Myocyte (in vitro differentiated cells): ENCODE measurements at regions not wholly inside any gene's neighbourhood (a gene's known extent, or its start where the extent isn't known, plus 50 kb on each side); places are given as distances from the start of the nearest gene placed in this dataset.

Experiments used
- DNase-seq: peaks from one replicate; pipeline ENCODE4 v3.0.0-alpha.2; 2012; ENCODE audit warnings: low read depth

DNA sequence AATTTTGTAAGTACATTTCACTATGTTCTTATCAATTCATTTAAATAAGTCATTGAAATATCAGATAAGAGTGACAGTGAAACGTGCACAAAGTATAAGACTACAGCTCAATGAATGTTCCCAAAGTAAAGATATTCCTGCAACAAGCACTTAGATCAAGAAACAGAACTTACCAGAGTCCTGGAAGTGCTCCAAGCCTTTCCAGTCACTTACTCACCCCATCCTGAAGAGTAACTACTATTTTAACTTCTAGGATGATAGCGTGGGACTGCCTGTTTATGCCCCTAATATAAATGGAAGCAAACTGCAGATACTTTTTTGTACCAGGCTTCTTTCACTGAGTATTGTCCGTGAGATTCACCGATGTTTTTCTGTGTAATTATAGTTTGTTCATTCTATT, 768.9 kb downstream of the SLC4A3 start:
- peak; percentile 60 for DNase-seq

GRCh38 chr2:220410296-220410695, 782.9 kb downstream of the SLC4A3 start:
- no peak for DNase-seq

- no peak for DNase-seq
Observed at GRCh38 chr2:220417503-220417902, 790.1 kb downstream of the SLC4A3 start.

GRCh38 chr2:220419647-220420046, 792.2 kb downstream of the SLC4A3 start:
- no peak for DNase-seq

DNA sequence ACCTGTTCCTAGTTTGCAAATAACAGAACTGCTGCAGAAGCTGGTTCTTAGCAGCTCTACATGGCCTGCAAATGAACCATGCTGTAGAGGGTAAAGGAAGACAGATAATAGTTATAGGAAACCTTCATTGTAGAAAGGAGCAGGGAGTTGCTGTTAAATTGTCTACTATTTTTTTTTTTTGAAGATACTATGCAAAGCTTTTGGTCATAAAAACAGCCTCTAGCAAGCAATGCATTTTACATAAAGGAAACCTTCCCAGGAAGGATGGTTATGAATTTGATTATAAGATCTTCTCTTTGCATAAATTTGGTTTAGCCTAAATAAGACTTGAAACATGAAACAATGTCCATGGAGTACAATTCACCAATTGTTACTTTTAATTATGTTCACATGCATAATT, 793.4 kb downstream of the SLC4A3 start:
- no peak for DNase-seq

DNA sequence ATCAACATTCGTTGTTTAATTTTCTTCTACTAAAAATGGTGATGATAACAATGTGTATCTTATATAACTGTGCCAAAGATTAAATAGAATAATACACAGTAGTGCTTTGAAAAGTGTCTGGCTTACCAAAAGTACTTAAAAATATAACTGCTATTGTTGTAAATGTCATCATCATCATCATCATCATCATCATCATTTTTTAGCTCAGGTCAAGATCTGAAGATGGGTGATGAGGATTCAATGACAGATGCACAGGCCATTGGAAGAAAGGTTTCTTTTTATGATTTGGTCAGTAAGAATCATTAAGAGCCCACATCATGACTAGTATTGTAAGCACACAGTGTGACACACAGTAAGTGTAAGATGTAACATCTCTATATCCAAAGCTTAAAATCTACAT, 795.2 kb downstream of the SLC4A3 start:
- DNase-seq = no peak

DNA sequence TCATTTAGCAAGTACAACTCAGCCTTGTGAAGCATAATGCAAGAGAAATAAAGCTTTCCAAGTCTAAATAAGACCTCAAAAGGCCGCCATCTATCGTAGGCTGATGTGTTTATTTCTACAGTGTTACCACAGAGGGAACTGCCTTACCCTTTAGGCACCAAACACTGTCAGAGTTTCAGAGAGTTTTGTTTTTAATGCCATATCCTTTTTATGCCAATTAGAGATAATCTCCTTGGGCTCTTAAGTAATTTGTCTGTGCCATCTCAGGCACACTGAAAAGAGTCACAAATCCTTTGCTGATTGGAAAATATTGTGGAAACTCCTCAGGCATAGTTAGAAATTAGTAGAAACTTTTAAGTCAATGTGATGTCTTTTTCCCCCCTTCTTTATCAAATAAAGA, 797.1 kb downstream of the SLC4A3 start:
- DNase-seq = no peak

- no peak for DNase-seq
Observed at GRCh38 chr2:220432645-220433044, 805.2 kb downstream of the SLC4A3 start.

- no peak for DNase-seq
Observed at GRCh38 chr2:220433131-220433530, 805.7 kb downstream of the SLC4A3 start.

- DNase-seq = no peak
Observed at GRCh38 chr2:220434385-220434784, 807.0 kb downstream of the SLC4A3 start.

DNA sequence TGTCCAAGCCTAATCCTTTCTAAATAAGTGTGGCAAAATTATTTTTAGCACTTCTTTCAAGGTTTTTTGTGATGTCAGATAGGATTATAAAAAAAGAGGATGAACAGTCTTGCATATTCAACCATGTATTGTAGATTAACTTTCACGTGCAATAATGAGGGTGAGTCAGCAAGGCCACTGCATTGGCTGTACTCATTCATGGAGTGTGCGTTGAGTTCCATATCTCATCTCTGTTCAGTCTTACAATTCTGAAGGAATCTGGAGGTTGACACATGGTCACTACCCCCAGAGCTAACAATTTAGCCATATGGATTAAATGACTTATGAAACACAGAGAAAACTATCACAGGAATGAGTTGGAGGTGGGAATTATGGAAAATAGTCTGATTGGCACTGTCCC, 810.5 kb downstream of the SLC4A3 start:
- no peak for DNase-seq

- no peak for DNase-seq
Observed at GRCh38 chr2:220440731-220441130, 813.3 kb downstream of the SLC4A3 start.

- DNase-seq = no peak
Observed at GRCh38 chr2:220441404-220441803, 814.0 kb downstream of the SLC4A3 start.

DNA sequence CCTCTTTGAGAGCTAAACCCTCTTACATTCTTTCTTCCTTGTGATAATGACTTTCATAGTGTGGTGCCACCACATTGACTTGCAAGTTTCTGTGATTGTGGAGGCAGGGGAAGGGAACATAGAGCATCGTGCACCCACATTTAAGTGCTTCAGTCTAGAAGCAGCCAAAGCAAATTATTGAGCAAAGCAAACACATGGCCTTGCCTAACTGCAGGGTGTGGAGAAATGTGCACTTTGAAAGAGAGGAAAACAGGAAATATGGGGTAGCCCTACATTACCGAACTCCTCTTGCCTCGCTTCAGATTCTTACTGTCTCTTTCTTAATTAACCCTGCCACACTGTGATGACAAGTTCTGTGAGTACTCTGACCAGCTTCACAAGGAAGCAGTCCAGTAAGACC, 814.6 kb downstream of the SLC4A3 start:
- DNase-seq = no peak

GRCh38 chr2:220445429-220446105, 818.1 kb downstream of the SLC4A3 start:
- DNase-seq = peak; percentile 18

DNA sequence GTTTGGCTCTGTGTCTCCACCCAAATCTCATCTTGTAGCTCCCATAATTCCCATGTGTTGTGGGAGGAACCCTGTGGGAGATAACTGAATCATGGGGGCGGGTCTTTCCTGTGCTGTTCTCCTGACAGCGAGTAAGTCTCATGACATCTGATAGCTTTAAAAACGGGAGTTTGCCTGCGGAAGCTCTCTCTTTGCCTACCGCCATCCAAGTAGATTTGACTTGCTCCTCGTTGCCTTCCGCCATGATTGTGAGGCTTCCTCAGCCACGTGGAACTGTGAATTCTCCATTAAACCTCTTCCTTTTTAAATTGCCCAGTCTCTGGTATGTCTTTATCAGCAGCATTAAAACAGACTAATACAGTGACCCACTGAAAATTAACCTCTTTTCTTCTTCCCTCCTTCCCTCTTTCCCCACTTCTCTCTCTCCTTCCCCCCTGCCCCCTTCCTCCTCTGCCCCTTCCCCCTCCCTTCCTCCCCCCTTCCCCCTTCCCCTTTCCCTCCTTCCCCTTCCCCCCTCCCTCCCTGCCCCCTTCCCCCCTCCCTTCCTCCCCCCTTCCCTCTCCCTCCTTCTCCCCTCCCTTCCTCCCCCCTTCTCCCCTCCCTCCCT, 818.8 kb downstream of the SLC4A3 start:
- DNase-seq = no peak

DNA sequence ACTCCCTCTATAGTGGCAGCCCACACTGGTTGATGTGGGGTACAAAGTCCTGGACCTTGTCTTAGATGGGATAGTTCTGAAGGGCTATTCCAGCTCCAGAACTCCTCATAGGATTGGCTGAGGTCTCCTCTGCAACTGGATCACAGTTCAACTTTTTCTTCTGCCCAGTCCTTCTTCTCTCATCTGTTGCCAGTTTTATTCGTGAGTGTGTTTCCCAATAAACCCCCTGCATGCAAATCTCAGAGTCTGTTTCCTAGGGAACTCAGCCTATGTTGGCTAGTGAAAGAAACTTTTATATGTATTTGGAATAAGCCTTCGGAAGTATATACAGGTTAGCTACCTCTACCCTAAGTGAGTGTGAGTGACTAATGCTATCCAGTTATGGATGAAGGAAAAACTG, 823.4 kb downstream of the SLC4A3 start:
- no peak for DNase-seq

DNA sequence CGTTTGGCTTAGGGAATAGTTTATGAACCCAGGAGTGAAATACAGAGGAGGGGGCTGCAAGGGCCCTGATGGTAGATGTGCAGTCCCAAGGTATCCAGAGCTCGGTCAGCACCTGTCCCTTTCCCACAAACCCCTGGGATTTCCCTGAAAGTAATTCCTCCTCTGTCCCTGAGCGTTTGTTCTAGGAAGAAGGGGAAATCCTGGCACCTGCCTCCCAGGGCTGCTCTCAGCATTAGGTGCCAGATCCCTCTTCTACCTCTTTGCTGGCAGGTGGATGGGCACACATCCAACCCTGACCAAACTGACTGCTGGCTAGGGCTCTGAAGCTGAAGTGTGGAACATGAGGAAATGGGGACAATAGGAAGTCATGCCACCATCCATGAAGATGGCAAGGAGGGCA, 824.0 kb downstream of the SLC4A3 start:
- DNase-seq = no peak

DNA sequence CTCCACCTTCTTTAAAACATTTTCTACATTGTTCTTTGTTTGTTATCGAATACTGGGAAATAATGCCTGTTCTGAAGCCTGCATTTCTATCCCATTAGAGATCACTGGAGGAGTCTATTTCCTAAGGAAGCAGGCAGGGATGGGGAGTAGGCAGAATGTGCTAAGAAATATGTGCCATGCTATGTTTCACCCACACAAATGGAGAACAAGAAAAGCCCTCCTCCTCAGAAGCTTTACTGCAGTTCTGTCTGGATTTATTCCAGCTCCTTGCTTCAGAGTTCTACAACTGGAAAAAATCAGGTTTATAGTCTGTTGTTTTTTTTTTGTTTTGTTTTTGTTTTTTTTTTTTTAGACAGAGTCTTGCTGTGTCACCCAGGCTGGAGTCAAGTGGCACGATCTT, 825.1 kb downstream of the SLC4A3 start:
- no peak for DNase-seq

DNA sequence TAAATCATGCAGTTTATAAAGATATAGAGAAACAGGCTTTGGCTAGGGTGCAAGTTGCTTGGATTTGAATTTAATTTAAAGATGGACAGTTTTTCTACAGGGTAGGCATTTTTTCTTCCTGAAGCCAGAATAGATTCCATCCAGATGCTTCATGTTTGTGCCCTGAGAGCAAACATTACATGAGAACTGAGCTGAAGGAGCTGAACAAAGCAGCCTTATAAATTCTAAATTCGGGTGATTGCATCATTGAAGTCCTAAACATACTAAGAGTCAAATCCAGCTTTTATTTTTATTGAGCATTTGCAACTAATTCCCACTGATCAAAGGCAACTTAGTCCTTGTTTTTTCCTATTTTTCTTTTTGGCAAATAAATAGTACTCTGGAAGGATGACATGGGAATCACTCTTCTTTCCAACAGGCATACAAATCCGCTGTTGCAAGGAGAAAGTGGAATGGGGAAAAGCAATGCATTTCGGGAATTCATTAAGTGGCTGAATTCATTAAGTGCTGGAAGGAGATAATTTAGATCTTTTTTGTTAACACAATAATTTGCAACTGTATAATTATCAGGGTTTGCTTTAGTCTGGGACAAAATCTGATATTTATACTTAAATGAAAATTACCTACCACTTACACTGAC, 828.0 kb downstream of the SLC4A3 start:
- DNase-seq = no peak

GRCh38 chr2:220458051-220458450, 830.6 kb downstream of the SLC4A3 start:
- DNase-seq = no peak

DNA sequence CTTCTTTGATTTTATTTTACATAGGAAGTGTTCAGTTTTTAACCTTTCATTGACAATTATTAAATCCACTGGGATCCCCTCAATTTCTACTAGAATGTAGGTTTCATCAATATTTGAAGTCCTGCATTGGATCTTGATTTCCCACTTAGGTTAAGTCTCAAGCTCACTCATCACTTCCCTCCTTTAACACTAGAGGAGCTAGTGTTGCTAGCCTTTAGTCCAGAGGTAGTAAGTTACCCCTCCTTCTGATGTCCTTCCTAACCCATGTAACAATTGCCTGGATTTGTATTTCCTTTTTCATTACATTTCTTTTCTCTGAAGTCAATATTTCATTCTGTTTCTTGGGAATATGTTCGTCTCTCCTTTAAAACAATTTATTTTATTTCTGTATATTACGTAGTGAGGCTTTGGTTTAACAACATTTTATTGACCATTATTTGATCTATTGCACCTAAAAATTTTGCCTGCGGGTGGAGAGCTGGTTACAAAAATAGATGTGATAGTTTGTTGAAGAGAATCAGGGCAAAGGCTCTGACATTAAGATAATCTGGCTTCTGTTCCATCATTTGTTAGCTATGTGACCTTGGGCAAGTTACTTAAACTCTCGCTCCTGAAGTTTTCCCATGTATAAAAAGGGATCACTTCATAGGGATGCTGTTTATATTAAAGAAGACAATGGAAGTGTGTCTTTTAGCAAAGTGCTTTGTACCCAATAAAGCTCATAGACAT, 833.0 kb downstream of the SLC4A3 start:
- no peak for DNase-seq
